ENCODE measurements at regions not wholly inside any gene's neighbourhood (a gene's known extent, or its start where the extent isn't known, plus 50 kb on each side); places are given as distances from the start of the nearest gene placed in this dataset.
"Not testable (repeated sequence)": the region's sequence is repeated elsewhere in the genome, so short reads cannot be mapped to it uniquely, and the experiment has no call there.

DNA sequence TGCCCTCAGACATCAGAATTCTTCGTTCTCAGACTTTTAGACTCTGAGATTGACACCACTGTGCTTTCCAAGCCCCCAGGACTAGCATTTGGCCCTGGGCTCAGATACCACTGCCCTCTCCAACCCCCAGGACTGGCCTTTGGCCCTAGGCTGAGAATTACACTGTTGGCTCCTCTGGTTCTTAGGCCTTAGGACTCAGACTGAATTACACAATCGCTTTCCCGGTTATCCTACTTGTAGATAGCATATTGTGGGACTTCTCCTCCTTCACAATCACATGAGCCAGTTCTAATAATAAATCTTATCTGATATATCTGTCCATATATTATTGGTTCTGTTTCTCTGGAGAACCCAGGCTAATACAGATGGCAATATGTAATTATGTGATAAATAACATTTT, 1725.5 kb downstream of the GRIK2 start:
- DNase-seq: no peak

- peak in 1 of 2 experiments; percentile 35 for DNase-seq
Observed at GRCh38 chr6:103114582-103114981, 1721.1 kb downstream of the GRIK2 start.

DNA sequence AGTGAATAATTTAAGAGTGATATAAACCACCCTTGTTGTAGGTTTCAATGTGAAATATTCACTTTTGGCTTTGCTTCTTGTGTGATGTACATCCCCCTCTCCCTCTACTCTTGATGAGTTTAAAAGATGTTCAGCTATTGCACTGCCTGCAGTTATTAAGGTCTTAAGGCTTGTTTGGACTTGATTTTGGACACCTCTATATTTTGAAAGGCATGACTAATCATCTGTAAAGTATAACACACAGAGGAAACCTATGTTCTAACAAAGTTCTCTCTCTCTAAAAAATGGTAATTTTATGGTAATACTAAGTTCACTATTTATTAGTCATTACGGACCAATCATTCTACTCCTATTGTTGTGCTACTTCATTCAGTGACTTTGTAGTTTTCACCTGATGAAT, 1719.9 kb downstream of the GRIK2 start:
- DNase-seq: no peak

DNA sequence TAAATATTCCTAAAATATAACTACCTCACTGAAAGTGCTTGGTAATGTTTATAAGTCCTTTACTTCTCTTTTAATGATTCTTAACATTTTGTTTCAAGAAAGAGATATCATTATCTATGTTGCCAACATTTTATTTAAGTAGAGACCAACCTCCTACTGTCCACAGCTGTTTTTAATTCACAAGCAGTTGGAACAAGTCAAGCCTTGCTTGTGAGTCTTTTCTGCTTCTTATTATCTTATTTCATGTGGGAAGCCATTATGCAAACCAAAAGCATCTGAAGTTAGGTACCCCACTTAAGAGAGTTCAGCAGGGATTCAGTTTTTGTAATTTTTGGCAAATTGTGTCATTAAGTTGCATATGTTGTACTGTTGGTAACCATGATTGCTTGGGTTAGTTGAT, 1714.5 kb downstream of the GRIK2 start:
- DNase-seq: no peak

DNA sequence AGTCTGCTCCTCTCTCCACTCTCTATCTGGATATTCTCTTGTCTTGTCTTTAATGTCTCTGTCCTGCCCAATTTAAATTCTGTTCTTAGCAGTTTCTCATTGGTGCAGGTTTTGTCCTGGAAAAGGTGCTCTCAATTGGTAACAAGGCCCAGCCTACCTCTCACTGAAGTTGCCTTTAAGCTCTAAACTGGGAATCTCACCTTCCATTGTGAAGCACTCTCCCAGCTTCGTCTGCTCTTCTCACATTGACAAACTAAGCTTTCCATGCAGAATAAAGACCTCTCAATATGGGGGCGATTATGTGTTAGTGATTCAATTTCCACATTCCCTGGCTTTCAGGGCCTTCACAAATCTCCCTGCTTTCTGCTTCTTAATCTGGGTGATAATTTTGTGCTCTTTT, 1712.2 kb downstream of the GRIK2 start:
- no peak for DNase-seq

- no peak for DNase-seq
Observed at GRCh38 chr6:103101267-103101666, 1707.8 kb downstream of the GRIK2 start.

- not testable (repeated sequence) for DNase-seq
Observed at GRCh38 chr6:103092414-103092813, 1698.9 kb downstream of the GRIK2 start.

DNA sequence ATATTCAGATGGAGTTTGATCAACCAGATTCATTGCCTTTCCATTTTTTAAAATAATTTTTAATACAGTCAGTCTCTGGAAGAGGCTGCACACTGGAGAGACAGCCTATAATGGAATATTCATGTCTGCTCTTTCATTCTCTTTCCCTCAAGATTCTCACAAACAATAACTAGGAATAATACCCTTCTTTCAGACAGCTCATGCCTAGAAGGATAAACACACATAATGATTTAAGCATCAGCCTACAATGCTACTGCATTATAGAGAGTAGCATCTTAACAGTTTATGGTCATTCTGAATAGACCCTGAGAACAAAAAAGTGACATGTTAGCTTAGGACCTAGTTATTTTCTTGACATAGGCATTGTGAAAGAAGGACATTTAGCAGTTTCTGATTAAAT, 1692.3 kb downstream of the GRIK2 start:
- no peak for DNase-seq

DNA sequence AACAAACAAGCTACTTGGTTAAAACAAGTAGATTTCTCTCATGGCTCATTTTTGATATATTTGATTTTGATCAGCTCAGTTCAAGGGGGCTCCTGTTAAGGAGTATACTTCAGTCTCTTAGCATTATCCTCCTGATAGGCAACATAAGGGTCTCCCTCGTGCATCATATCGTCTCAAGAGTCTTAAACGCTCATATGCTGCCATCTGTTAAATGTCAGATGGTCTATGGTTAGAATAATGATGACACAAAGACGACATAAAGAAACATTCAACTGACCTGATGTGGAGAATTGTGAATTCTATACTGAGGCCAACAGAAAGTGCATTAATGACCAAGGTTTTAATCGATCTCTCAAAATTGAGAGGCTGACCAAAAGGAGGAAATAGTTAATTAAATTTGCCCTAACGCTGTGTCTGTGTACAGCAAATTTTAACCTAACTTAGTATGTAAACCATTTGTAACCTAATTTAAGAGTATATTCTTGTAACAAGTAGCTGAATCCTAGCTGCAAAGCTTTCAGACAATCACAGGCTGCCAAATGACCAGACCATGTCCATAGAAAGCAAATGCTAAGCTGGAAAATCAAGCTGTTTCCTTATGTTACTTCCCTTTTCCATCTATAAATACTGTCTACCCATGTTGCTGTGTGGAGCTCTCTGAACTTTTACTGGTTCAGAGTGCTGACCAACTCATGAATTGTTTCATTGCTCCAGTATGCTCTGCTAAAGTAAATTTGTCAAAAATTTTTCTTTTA, 1688.5 kb downstream of the GRIK2 start:
- DNase-seq: no peak

- no peak for DNase-seq
Observed at GRCh38 chr6:103081126-103081525, 1687.6 kb downstream of the GRIK2 start.

GRCh38 chr6:103080497-103080896, 1687.0 kb downstream of the GRIK2 start:
- DNase-seq: no peak

- DNase-seq: no peak
Observed at GRCh38 chr6:103079867-103080266, 1686.4 kb downstream of the GRIK2 start.

DNA sequence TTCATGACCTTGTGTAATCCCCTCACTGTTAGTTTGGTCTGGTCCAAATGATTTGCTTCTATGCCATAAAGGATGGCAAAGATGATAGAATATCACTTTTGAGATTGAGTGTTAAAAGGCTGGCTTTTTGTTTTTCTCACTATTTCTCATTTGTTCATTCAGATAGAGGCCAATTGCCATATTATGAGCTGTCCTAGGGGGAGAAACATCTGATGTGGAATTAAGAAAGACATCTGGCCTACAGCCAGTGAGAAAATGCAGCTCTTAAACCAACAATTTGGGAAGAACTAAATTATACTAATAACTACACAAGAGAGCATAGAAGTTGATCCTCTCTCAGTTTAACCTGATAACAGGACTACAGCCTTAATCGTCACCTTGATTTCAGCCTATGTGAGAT, 1668.6 kb downstream of the GRIK2 start:
- no peak for DNase-seq

DNA sequence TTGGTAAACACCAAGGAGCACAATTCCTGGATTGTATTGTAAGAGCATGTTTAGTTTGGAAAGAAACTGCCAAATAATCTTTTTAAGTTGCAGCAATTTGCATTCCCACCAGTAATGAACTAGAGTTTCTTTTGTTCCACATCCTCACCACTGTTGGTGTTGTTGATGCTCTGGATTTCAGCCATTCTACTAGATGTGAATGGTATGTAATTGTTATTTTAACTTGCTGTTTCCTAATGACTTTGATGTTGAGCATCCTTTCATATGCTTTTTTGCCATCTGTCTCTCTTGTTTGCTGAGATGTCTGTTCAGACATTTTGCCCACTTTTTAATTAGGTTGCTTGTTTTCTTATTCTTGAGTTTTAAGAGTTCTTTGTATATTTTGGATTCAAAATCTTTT, 1654.1 kb downstream of the GRIK2 start:
- DNase-seq: no peak

DNA sequence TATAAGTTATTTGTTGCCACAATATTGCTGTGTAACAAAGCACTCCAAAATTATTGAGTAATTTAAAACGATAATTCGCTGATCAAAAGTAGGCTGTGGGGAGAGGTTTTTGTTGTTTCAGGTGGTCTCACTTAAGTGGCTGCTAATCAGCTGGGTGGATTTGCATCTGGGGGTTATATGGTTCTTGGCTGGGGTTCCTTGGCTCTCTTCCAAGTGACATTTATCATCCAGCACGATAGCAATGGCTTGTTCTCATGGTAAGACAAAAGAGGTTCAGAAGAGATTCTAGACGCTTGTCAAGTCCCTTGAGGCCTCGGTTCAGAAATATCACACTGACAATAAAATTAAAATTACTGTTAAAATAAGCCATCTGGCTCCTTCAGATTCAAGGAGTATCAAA, 1648.8 kb downstream of the GRIK2 start:
- peak in 1 of 2 experiments; percentile 2 for DNase-seq

GRCh38 chr6:103036846-103037245, 1643.3 kb downstream of the GRIK2 start:
- no peak for DNase-seq

- peak in 1 of 2 experiments; percentile 11 for DNase-seq
Observed at GRCh38 chr6:103027271-103027931, 1633.9 kb downstream of the GRIK2 start.

DNA sequence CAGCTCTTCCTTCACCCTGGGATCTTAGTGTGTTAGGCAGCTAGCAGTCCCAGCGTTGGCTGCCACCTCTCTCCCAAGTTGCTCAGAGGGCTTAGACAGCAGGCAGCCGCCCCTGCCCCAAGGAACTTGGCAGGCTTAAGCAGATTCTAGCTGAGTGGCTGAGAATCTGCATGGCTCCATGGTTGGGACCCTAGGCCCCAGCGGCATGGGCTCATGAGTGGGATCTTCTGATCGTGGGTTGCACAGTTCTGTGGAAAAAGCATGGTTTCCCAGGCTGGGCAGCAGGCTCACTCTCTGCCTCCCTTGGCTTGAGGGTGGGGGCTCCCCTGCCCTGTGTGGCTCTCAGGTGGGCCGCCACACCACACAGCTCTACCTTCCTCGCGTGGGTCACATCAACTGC, 1624.9 kb downstream of the GRIK2 start:
- DNase-seq: no peak

GRCh38 chr6:103017878-103018277, 1624.4 kb downstream of the GRIK2 start:
- no peak for DNase-seq

DNA sequence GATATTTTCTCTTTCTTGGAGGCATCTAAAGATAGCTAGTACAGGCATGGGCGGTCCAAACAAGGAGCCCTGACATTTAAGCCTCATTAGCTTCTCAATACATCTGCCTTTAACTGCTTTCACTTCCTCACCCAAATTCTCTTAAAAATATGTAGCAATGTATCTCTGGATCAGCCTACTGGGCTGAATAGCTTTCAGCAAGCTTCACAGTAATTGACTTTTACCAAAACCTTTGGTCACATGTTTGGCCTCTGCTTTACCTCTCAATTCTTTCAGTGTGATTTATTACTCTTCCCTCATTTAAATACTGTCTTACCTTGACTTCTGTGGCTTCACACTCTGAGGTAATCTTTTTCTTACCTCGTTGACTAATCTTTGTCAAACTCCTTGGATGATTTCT, 1618.1 kb downstream of the GRIK2 start:
- DNase-seq: no peak

- no peak for DNase-seq
Observed at GRCh38 chr6:103002282-103002681, 1608.8 kb downstream of the GRIK2 start.

- DNase-seq: no peak
Observed at GRCh38 chr6:103001724-103002123, 1608.2 kb downstream of the GRIK2 start.

GRCh38 chr6:103000688-103001087, 1607.2 kb downstream of the GRIK2 start:
- DNase-seq: no peak

DNA sequence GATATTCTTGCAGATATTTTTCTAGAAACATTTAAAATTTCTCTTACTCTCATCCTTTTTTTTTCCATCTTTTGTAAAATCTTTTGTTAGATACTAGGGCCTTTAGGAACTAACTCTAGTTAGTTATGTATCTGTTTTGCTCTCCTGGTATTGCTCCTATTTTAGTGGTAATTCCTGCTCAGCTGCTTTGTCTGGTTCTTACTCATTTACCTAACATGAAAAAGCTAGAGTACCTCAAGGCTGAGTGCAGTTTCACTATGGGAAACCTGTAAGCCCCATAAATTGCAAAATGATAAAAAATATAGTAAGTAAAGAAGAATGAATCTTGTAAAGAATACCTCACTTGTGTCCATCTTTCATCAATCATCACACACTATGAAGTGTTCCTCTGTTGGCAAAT, 1602.0 kb downstream of the GRIK2 start:
- no peak for DNase-seq

DNA sequence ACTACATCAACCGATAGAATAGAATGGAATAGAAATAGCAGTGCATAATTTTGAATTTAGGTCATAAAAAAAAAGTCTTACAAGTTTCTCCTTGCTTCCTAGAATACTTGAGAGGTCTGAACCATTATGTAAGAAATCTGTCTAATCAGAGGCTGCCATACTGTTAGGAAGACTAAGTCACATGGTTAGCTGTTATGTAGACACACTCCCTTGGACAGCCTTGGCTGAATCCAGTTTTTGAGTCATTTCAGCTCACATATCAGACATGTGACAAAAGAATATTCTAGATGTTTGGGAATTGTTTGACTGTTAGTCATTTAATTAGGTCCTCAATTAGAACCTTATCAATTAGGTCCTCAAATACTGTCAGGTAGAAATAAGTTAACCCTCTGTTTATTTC, 1601.4 kb downstream of the GRIK2 start:
- no peak for DNase-seq
